Hippocampal formation (tissue), 2 donors: ENCODE measurements at regions not wholly inside any gene's neighbourhood (a gene's known extent, or its start where the extent isn't known, plus 50 kb on each side); places are given as distances from the start of the nearest gene placed in this dataset.

ENCODE experiments used
- DNase-seq, 2 donors: peaks; one replicate each; lab custom pipeline; 2025; lab: John Stamatoyannopoulos, UW

DNA sequence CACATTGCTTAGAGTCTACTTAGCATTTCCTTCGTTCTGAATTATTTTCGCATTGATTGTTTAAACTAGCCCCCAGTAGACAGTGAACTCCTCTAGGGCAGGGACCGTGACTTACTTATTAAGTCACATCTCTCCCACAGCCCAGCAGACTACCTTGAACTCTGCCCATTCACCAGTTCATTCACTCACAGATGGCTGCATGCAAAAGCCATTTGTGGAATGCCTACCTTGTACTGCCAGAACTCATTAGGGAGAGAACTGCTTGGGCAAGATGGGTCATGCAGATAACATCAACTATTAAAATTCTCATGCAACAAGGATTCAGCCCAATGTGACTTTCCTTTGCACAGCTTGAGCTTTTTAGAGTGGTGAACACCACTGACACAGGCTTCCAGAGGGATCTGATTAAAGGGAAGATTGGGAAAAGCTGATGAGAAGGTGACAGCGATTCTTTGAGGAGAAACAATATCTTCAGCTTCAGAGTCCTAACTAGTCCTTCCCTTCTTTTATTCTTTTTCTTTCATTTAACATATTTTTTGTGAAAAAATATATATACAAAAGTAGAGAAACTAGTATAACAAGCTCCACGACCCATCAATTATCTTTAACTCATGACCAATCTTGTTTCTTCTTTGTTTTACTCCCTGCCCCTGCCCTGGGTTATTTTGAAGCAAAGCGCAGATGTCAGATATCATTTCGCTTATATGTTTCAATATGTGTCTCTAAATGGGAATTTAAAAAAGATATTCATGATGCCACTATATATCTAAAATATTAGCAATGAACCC, 273.9 kb downstream of the CDC5L start:
- no peak for DNase-seq

- DNase-seq: no peak
These were observed 275.1 kb downstream of the CDC5L start for GRCh38 chr6:44662461-44663121.

- DNase-seq: no peak
These were observed 276.5 kb downstream of the CDC5L start for GRCh38 chr6:44663860-44664634.

- no peak for DNase-seq
These were observed 277.2 kb downstream of the CDC5L start for GRCh38 chr6:44664716-44665115.

GRCh38 chr6:44665143-44665542, 277.6 kb downstream of the CDC5L start:
- no peak for DNase-seq

GRCh38 chr6:44665683-44666082, 278.2 kb downstream of the CDC5L start:
- no peak for DNase-seq

GRCh38 chr6:44666324-44666723, 278.8 kb downstream of the CDC5L start:
- DNase-seq: no peak

- no peak for DNase-seq
These were observed 279.7 kb downstream of the CDC5L start for GRCh38 chr6:44667226-44667625.

GRCh38 chr6:44667668-44668390, 280.3 kb downstream of the CDC5L start:
- DNase-seq: no peak

GRCh38 chr6:44668391-44668930, 281.0 kb downstream of the CDC5L start:
- DNase-seq: no peak

DNA sequence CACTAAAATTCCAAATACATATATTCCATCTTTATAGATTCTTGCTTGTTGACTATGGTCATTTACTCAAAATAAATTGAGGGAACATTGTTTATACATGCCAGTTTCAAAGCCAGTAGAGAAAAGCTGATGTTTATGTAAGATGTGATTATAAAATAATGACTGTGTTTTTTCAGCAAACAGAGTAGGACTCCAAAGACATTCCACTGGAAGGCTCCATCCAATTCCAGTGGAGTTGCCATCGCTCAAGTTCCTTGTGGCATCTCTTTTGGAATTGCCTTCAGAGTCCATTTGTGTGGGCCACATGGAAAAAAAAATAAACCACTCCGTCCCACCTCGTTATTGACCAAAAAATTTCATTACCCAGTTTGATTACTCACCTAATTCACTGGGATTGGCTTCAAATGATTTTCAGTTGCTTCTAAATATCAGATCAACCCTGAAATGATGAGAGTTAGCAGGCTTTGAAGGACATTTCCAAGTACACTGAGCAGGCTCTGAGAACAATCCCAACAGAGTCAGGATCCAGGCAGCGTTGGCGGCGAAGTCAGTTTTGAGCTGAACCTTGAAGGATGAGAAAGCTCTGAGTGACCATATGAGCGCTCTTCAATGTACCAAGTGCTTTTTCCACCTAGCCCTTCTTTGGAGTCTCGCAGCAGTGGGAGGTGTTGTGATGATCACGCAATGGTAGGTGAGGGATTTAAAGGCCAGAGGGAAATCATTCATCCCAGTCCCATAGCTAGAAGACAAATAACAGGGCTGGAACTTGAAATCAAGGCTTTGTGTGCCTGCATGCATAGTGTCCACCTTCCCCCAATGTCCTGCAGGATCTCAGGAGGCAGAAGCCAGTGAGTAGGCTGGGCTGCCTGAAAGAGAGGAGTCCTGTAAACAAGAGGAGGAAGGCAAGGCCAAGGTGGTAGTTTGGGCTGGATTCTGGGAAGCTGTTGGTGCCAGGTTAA, 281.7 kb downstream of the CDC5L start:
- DNase-seq: no peak

DNA sequence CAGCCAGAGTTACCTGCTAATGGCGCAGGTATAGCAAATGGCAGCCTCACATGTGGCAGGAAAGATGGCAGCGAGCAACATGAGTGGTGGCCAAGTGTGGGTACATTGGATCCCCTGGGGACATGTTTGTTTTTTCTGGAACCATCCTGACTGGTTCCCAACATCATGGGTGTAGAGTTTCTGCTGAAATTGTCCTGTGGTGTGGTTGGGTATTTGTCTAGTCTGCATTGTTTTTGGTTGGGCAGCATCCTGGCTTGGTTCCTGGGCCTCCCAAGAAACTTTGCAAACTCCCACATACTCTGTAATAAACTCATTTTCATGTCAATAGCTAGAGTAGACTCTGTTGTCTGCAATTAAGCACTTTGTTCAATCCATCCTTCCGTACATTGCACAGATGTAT, 282.6 kb downstream of the CDC5L start:
- DNase-seq: no peak

- DNase-seq: no peak
These were observed 283.8 kb downstream of the CDC5L start for GRCh38 chr6:44671333-44671732.

DNA sequence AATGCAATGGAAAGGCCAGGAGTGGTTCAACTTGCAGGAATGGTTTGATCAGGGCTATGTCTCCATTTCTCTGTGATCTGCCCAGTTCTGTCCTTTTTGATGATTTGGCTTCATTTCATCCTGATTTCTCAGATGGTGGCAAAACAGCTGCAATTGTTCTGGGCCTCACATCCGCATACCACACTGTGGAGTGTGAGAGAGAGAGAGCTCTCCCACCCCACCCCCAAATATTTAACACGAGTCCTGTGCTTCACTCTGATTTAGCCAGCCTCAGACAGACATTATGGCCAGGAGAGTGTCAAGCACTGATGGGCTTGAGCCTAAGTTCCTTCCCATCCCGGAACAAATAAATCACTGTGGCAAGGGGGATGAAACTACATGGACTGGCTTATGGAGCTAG, 284.6 kb downstream of the CDC5L start:
- no peak for DNase-seq

GRCh38 chr6:44672841-44673240, 285.3 kb downstream of the CDC5L start:
- no peak for DNase-seq

GRCh38 chr6:44674226-44675155, 287.0 kb downstream of the CDC5L start:
- DNase-seq: no peak

DNA sequence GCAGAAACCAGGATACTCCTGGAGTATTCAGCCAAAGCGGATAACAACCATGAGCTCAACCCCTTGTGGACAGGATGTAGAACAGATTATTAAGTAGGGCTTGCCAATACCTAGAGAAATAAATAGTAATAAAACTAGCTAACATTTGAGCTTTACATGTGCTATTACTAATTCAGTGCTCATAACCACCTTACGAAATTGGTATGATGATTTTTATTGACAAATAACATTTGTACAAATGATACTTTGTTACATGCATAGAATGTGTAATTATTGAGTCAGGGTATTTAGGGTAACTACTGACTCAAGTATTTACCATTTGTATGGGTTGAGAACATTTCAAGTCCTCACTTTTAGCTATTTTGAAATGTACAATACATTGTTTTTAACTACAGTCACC, 287.9 kb downstream of the CDC5L start:
- DNase-seq: no peak

DNA sequence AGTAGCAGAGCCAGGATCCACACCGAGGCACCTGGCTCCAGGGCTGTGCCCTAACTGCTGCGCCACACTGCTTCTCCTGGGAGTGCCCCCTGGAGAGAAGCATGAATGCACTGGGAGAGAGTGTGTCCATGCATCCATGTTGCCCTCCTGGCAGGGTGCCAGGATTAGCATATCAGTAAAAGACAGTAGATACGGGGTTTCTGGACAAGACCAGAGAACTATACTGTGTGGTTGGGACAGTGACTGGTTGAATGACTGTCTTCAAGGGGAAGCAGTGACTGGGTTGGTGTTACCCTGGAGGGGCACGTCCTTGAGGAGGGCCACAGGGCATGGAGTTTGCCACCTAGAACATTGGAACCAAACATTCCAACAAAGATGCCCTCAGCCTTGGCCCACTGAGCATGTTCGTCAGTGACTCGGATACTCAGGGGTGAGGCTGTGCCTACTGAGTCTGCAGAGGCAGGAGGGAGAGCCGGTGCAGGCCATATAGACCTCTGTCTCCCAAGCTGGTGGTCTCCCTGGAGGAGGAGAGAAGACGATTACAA, 288.8 kb downstream of the CDC5L start:
- DNase-seq: no peak

- no peak for DNase-seq
These were observed 289.4 kb downstream of the CDC5L start for GRCh38 chr6:44676826-44677433.
